ENCODE measurements at regions not wholly inside any gene's neighbourhood (a gene's known extent, or its start where the extent isn't known, plus 50 kb on each side); places are given as distances from the start of the nearest gene placed in this dataset.

GRCh38 chr4:187149229-187149945 is 425.7 kb upstream of the FAT1 start:
- TF ChIP-seq TAF1 (IDR thresholded peaks at IDR 0.05; ENCODE audit: borderline replicate concordance, insufficient read depth, low read length) (no peak), FOXP2 (optimal IDR thresholded peaks at IDR 0.05; ENCODE audit: borderline replicate concordance, extremely low read depth, extremely low read length, insufficient read depth) (no peak), SIN3A (IDR thresholded peaks at IDR 0.05; ENCODE audit: borderline replicate concordance, insufficient read depth, low read length) (no peak), POLR2AphosphoS5 (IDR thresholded peaks at IDR 0.05; ENCODE audit: low read depth, low read length) (no peak)
- TF ChIP-seq, protein P1, sequence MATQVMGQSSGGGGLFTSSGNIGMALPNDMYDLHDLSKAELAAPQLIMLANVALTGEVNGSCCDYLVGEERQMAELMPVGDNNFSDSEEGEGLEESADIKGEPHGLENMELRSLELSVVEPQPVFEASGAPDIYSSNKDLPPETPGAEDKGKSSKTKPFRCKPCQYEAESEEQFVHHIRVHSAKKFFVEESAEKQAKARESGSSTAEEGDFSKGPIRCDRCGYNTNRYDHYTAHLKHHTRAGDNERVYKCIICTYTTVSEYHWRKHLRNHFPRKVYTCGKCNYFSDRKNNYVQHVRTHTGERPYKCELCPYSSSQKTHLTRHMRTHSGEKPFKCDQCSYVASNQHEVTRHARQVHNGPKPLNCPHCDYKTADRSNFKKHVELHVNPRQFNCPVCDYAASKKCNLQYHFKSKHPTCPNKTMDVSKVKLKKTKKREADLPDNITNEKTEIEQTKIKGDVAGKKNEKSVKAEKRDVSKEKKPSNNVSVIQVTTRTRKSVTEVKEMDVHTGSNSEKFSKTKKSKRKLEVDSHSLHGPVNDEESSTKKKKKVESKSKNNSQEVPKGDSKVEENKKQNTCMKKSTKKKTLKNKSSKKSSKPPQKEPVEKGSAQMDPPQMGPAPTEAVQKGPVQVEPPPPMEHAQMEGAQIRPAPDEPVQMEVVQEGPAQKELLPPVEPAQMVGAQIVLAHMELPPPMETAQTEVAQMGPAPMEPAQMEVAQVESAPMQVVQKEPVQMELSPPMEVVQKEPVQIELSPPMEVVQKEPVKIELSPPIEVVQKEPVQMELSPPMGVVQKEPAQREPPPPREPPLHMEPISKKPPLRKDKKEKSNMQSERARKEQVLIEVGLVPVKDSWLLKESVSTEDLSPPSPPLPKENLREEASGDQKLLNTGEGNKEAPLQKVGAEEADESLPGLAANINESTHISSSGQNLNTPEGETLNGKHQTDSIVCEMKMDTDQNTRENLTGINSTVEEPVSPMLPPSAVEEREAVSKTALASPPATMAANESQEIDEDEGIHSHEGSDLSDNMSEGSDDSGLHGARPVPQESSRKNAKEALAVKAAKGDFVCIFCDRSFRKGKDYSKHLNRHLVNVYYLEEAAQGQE (IDR thresholded peaks at IDR 0.05; ENCODE audit: insufficient read depth in 1 of 2, low read depth in 2 of 2, low read length in 2 of 2): no peak

GRCh38 chr4:187157380-187157958 is 433.8 kb upstream of the FAT1 start:
- TF ChIP-seq, protein P1 (IDR thresholded peaks at IDR 0.05; ENCODE audit: insufficient read depth in 1 of 2, low read depth in 2 of 2, low read length in 2 of 2): no peak
- no peak for TF ChIP-seq POLR2AphosphoS5 (IDR thresholded peaks at IDR 0.05; ENCODE audit: low read depth, low read length)
- no peak for TF ChIP-seq TAF1 (IDR thresholded peaks at IDR 0.05; ENCODE audit: borderline replicate concordance, insufficient read depth, low read length)
- TF ChIP-seq FOXP2 (optimal IDR thresholded peaks at IDR 0.05; ENCODE audit: borderline replicate concordance, extremely low read depth, extremely low read length, insufficient read depth): no peak
- no peak for TF ChIP-seq SIN3A (IDR thresholded peaks at IDR 0.05; ENCODE audit: borderline replicate concordance, insufficient read depth, low read length)

- TF ChIP-seq SIN3A (IDR thresholded peaks at IDR 0.05; ENCODE audit: borderline replicate concordance, insufficient read depth, low read length) (no peak), POLR2AphosphoS5 (IDR thresholded peaks at IDR 0.05; ENCODE audit: low read depth, low read length) (no peak), TAF1 (IDR thresholded peaks at IDR 0.05; ENCODE audit: borderline replicate concordance, insufficient read depth, low read length) (no peak), FOXP2 (optimal IDR thresholded peaks at IDR 0.05; ENCODE audit: borderline replicate concordance, extremely low read depth, extremely low read length, insufficient read depth) (no peak)
- TF ChIP-seq, protein P1 (IDR thresholded peaks at IDR 0.05; ENCODE audit: insufficient read depth in 1 of 2, low read depth in 2 of 2, low read length in 2 of 2): no peak
These were observed 434.3 kb upstream of the FAT1 start for GRCh38 chr4:187158003-187158402.

DNA sequence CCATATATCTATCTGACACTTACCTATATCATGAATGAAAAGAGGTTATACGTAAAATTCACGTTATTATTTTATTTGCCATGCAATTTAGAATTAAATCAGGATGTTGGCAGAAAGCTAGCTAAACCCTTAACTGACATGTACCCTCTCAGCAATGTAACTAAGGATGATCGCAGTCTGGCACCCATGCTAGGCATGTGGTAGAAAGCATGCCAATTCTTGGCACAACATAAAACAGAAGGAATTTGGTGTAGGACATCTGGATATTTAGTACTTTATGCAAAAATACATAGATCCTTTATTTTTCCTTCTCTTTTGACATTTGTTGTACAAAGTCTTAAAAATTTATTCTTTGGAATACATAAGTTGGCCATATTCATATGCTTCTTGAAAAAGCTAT is 436.8 kb upstream of the FAT1 start:
- no peak for TF ChIP-seq SIN3A (IDR thresholded peaks at IDR 0.05; ENCODE audit: borderline replicate concordance, insufficient read depth, low read length)
- TF ChIP-seq TAF1 (IDR thresholded peaks at IDR 0.05; ENCODE audit: borderline replicate concordance, insufficient read depth, low read length): no peak
- TF ChIP-seq, protein P1 (IDR thresholded peaks at IDR 0.05; ENCODE audit: insufficient read depth in 1 of 2, low read depth in 2 of 2, low read length in 2 of 2): no peak
- TF ChIP-seq FOXP2 (optimal IDR thresholded peaks at IDR 0.05; ENCODE audit: borderline replicate concordance, extremely low read depth, extremely low read length, insufficient read depth): no peak
- no peak for TF ChIP-seq POLR2AphosphoS5 (IDR thresholded peaks at IDR 0.05; ENCODE audit: low read depth, low read length)
